PC-3 (cell line): ENCODE measurements at regions not wholly inside any gene's neighbourhood (a gene's known extent, or its start where the extent isn't known, plus 50 kb on each side); places are given as distances from the start of the nearest gene placed in this dataset.

Experiments
- CTCF ChIP-seq: fragments of 300-600 bp; sonication (generic); conservative IDR thresholded peaks from 2 replicates; pipeline ENCODE4 v1.5.1; 2017; ENCODE audit warnings: antibody characterized with exemption, low read depth, mild to moderate bottlenecking, low read length
- EZH2 ChIP-seq: fragments of 300-600 bp; sonication (generic); IDR thresholded peaks from one replicate; pipeline ENCODE4 v1.6.1; 2017; ENCODE audit warnings: antibody characterized with exemption, mild to moderate bottlenecking, low read length; ENCODE audit not compliant: unreplicated experiment

- no peak for TF ChIP-seq EZH2
- TF ChIP-seq CTCF, result no peak
These were observed 103.3 kb upstream of the SLIT3 start for GRCh38 chr5:169404223-169404622.
